COR-L47 (cell line): ENCODE measurements at regions not wholly inside any gene's neighbourhood (a gene's known extent, or its start where the extent isn't known, plus 50 kb on each side); places are given as distances from the start of the nearest gene placed in this dataset.

Experiments
- DNase-seq: peaks from one replicate; lab custom pipeline; 2025; lab: John Stamatoyannopoulos, UW

DNA sequence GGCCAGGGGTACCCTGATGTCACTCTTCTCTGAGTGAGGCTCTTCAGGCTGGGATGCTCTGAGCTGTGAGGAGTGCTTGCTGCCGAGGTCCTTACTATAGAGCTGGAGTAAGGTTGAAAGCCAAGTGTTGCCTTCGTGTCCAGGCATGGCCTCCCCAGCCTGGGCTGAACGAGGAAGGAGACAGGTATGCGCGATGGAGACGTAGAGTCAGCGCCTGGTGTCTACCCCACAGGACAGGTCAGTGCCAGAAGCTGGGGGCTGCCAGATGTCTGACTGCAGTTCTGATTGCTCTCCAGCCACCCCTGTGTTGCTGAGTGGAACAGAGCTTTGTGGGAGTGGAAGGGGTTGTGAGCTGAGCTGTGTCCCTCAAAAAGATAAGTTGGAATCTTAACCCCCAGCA, 135.8 kb upstream of the AJAP1 start:
- DNase-seq: no peak

DNA sequence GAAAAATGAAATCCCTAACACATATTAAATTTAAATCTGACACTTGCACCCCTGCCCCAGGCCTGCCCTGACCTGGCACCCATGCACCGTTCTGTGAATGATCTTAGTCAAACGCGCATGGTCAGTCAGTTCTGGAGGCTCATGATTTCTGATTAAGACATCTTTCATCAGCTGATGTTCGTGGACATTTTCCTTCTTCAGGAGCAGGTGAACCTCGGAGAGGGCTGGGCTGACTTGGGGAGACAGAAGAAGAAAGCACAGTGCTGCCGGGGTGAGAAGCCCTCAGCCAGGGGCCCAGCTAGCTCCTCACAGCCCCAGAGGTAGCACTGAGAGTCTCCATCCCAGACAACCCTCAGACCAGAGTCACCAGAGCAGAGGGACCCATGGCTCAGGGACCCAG, 134.5 kb upstream of the AJAP1 start:
- no peak for DNase-seq

DNA sequence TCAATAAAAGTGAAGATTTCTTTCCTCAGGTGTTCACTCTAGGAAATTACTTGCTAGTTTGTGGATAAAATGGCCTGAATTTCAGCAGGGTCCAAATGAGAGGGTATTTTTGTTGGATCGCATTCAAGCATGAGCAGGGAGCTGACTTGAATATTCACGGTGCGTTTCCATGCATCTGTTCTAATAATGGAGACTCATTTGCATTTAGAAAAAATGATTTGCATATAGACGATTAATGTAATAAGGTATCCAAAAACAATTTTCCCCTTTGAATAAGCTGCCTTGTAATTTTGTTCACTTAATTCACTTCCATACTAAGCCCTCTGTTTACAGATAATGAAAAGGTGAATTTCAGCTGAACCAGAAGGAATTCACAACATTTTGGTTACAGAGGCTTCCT, 130.9 kb upstream of the AJAP1 start:
- DNase-seq: no peak

DNA sequence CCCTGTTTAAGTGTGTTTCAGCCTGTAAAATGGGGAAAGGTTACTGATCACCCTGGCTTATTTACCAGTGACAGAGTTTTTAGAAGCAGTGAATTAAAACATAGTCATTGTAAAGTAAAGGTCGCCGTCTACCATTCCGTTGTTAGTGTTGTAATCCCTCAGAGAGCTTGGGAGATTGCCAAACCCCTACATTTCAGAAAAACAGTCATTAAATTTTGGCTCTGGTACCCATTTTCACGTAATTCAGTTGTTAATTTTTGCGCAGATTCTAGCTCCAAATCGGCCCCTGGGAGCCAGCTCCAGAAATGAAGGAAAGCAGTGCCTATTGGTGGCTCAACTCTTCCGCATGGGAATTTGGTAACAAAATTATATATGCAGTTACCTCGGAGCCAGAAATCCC, 127.7 kb upstream of the AJAP1 start:
- no peak for DNase-seq

DNA sequence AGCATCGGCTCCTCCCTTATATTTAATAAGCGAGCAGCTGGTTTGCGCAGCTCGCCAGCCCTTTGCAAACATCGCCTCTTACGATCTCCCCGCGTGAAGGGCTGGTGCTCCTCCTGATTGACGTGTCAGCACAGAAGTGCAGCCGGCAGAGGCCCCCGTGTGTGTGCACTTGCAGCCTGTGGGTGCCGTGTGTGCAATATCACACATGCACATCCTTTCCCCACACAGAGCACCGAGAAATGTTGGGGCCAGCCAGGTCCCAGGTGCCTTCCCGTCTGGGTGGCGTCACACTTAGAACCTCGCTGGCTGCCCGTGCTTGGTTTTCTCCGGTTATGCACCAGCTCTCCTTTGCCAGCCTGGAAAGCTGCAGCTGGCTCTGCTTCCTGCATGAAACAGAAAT, 126.6 kb upstream of the AJAP1 start:
- peak; percentile 10 for DNase-seq

DNA sequence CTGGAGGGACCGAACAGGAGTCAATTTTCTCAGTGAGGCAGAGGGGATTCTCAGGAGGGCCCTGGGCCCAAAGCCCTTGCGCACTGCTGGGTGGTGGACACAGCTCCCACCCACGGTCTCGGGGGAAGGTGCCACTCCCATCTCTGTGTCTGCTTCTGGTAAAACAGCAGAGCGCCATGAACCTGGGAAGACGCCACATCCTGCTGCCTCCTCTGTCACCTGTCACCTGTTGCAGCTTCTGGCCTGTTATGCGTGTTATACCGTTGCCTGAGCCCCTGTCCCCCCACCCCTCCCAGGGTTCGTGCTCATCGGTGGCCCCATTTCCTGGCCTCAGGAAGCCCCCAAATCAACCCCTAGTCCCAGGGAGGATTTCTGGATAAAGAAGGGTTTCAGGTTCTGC, 125.8 kb upstream of the AJAP1 start:
- DNase-seq: no peak

DNA sequence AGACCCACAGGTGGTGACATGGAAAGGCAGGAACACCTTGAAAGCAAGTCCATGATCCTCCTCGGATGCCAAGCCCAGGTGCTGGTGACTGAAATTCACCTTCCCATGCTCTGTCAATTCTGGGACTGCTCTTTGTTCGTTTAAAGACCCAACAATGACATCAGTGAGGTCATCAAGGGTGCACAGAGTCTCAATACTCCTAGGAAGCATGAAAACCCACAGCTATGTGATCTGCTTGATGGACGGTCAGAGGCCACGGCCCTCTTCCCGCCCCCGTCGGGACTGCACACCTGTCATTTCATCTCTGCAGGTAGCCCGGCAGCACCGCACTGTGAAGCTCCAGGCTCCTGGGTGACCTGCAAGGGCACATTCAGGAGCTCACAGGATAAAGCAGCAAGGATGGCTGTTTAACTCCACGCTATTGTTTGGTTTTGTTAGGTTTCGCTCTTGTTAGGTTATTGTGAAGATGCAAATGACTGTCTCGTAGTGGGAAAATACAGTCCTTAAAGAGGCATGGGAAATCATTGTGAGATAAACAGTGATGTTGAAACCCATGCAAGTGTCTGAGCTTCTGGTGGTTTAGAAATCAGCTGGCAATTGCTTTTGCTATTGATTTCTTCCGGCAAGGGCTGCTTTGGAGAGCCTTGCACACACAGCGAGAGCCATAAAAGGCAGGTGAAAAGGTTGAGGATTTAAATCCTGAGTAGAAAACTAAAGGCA, 124.8 kb upstream of the AJAP1 start:
- DNase-seq: no peak

DNA sequence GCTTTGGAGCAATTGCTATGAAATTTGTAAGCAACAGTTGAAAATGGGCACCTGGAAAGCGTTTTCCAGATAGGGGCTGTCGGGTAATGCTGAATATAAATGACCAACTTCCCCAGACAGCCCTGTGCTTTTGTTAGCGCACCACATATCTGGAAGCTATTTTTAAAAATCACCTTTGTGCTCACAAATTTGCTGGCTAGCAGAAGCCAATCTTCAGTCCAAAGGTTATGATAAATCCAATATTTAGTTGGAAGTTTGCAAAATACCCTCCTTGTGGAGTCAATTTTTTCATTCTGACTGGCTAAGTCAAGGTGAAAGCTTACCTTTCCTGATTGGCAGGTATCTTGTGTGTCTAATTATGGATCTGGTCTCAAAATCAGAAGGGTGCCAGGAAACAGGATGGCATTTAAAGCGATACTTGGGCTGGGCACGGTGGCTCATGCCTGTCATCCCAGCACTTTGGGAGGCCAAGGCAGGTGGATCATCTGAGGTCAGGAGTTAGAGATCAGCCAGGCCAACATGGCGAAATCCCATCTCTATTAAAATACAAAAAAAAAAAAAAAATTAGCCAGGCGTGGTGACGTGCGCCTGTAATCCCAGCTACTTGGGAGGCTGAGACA, 124.1 kb upstream of the AJAP1 start:
- DNase-seq: no peak

DNA sequence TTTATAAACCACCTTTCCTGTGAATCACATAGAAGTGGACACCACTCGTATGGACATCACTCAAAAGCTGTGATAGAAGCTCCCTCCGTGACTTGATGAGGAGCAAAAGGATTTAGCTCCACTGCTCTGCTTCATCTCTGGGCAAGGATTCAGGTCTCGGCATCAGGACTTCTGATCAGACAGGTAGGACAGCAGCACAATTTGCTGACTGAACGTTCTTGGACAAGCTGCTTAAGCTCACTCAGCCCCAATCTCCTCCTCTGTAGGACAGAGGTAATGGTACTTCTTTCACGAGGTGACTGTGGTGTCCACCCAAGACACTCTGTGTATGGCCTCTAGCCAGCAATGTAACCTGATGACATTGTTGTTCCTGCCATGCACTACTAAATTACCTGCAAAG, 122.6 kb upstream of the AJAP1 start:
- DNase-seq: no peak

DNA sequence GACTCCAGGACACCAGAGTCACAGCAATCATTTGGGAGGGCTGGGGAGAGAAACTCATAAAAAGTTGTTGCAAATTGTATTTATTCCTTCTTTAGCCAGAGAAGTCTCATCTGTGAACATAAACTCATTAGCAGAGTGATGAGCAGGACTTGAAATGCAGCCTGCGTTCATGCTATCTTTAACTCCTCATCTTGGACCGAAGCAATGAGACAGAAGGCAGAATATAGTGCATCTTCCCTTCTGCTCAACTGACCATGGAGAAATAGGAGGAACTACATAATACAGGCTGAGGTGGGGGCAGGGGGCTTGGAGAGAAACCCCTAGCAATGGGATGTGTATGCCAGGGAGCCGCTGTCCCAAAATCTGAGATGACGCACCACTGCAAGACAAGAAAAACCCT, 121.8 kb upstream of the AJAP1 start:
- DNase-seq: no peak

DNA sequence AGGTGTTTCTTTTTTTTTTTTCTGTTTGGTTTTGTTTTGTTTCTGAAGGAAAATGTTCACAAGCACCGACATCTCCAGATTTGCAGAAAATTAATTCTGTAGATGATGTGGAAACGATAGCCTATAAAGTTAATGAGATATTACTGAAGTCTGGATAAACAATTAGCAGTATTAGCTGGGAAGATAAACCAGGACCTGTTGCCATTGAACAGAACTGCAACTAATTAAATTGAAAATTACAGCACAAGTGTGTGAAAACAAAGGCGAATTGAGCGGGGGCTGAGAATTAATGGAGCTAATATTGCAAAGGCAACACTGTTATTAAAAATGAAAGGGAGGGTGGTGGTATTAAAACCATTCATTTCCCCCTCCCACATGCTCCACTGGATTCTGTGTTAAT, 107.5 kb upstream of the AJAP1 start:
- DNase-seq: no peak

DNA sequence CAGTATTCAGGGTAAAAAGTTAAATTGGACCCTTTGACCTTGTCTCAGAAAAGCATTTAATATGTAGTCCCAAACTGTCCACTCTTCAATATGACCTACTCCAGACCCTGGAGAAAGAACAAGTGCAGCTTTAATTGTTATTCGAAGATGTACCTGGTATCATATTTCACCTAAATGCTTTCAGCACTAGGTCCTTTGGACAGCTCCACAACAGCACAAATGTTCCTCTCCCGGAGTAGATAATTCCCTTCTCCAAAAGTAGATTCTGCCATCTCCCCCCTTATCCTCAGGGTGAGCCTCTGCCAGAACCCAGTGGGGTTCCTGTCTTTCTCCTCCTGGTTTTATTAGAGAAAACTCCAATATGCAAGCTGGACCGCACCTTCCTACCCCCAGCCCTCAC, 104.5 kb upstream of the AJAP1 start:
- DNase-seq: no peak

DNA sequence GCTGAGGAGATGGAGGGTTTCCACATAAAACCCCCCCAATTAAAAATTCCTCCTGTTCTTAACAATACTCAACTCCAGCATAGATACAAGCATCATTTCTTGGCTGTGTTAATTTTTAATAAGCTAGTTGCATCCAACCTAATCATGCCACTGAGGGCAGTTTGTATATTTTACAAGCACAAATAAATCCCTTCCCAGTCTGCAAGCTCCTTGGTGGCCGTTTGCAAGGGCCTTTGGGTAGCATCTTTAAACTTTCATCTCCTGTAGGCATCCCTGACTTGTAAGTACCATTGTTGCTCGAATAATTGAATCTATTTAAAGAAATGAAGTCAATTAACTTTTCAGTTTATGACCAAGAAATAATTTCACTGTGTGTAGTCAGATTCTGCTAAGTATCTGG, 103.5 kb upstream of the AJAP1 start:
- DNase-seq: no peak

DNA sequence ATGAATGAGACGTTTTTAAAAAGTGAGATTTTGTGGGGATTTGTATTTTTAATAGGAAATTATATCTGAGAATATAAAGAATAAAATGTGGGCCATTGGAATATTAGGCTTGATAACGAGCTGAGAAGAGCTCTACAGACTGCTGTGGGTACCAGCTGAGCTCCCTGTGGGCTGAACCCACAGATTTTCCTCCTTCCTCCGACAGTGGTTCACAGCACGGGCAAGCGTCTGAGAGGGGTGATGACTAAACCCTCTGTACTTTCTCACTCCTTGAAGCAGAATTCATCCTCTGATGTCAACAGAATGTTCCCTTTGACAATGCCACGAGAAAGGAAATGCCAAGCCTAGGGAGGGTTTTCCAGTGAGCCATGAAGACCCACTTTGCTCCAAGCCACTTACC, 102.7 kb upstream of the AJAP1 start:
- DNase-seq: no peak

DNA sequence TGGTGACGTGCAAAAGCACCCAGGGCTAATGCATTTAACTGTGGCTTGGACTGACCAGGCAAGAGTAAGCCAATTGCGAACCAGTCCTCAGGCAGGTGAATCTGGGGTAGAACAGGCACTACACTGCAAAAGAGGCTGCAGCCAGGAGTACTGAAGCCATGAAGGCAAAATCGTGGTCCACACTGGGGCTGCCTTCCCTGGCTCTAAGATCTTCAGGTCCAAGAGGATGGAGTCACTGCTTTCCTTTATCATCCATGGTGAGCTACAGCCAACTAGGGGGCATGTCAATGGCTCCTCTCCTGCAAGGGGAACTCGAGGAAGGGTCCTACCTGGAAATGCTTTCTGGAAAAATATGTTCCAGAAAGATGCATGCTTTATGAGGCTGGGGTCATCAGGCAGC, 100.6 kb upstream of the AJAP1 start:
- DNase-seq: no peak

DNA sequence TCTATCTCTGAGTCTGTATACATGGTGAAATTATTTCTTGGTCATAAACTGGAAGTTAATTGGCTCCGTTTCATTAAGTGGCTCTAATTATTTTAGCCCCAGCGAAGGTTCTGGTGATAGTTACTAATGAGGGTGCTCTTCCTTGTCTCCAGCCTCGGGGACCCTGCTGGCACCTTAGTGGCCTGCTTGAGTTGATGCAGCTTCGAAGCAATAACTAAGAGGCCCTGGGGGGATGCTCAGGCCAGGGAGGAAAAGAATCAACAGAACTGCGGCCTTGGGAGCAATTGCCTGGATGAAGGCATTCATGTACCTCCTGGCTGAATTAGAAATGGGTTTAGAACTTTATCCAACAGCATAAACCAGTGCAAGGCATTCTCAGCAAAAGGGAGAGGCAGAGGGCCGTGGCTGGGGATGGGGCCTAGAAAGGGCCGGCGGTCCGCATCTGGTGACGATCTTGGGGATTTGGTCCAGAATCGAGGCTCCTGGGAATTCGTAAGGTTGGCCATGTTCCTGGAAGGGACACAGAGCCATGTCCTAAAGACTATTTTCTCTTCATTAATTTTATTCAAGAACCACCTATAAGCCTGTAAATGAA, 100.0 kb upstream of the AJAP1 start:
- no peak for DNase-seq

DNA sequence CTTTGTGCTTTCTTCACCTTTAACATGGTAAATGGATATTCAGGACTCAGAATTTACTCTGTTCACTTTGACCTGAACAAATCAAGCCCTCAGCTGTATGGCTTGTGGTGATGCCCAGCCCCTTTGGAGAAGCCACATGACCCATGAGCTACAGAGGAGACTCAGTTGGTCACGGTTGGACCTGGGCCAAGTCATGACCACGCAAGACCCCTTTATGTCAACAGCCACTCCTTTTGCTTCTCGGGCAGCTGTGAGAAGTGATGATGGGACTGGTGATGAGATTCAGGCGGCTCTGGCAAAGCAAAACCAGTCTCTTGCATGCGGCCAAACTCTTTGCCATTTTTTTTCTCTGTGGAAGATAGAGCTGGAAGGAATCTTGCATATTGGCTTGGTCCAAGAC, 96.5 kb upstream of the AJAP1 start:
- DNase-seq: no peak

DNA sequence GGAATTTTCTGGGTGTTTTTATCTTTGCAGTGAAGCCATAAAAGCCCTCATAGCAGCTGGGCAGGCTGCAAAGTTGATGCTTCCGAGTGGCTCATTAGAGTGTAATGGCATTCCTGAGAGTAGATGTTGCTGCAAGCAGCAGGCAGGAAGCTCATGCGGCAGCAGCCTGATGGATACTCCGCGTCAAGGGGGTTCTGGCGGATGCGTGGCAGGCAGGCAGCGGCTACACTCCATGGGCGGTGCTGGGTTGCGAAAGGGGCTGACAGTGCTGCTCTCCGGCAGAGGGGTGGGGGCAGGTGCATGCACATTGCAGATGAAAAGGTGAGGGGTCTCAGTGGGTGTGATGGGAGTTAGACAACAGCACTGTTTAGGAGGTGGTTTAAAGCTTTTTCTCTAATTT, 93.2 kb upstream of the AJAP1 start:
- DNase-seq: no peak

DNA sequence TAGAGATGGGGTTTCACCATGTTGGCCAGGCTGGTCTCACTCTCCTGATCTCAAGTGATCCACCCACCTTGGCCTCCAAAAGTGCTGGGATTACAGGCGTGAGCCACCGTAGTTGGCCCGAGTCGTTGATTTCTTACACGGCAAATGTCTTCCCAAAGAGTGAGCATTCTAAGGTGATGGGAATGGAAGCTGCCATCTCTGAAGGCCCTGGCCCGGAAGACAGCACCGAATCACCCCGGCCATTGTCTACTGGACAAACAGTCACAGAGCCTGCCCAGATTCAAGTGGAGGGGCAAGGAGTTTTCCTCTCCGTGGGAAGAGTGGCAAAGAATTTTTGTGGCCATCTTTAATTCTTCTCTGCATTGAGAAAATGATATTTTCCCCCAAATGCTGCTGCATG, 92.1 kb upstream of the AJAP1 start:
- no peak for DNase-seq

DNA sequence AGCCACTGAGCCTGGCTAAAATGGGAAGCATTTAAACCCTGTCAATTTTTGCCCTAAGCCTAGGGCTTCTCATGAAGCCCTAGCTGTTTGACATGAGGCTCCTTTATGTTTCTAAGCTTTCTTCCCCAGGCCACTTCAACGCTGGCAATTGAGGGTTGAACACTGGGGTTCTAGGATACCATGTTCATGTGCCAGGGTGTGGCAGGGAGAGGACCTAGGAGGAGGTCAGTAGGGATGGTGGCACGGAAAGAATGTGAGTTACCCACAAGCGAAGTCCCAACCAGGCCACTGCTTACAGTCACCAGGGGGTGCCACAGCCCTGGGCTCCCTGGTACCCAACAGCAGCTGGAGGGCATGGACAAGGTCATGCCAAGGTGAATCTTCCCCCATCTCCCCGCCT, 90.8 kb upstream of the AJAP1 start:
- no peak for DNase-seq

DNA sequence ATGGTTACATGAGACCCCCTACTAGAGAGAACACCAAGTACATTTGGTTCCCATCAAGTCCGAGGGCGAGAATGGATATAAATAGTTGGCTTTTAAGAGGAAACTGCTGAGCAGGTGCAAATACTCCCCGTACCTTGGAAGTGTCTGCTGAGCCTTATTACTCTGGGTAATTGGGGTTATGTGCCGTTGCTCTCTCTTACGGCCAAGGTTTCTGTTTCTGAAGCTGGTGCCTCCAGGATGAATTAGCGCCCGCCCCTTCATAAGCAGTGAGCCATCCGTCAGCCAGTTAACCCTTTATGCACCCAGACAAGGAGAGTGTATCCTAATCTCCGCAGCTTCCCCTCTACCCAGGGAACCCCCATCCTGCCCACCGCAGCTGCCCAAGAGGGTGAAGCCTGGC, 90.4 kb upstream of the AJAP1 start:
- DNase-seq: no peak

DNA sequence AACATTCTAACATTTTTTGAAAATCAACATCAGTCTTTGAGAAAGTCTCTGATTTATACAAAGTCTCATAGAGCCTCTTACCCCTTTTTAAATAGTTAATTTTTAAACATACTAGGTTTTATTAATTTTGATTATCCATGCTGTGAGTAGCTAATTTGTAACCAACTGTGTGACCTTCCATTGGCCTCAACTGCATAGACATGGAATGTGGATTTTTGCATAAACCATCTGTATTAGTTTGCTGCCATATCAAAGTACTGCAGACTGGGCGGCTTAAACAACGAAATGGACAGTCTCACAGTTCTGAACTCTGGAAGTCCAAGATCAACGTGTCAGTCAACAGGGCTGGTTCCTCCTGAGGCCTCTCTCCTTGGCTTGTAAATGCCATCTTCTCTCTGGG, 89.2 kb upstream of the AJAP1 start:
- DNase-seq: no peak

DNA sequence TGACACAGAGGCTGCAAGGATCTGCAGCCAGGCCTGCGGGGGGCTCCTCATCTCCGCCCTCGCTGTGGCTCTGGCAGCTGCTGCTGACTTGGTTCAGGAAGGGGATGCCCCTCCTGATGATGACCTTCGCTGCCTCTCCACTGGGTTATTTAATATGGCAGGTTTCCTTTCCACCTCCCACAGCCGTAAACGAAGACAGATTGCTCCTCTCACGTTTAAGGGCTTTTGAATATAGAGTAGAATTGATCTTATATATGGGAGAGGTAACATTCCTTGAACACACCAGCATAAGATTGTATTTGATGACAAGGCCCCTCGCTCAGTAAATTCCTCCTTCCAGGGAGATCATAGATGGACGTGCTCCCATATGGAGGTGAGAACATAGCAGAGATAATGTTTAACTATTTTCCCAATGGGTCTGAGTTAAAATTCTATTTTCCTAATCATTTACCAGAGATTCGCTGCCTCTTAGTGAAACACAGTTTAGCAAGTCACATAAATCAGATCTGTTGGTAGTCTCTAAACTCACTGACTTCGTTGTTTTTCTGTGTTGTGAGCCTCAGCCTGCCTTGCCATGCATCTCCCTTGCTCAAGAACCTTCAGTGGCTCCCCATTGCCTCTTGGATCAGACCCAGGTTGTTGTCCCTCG, 88.5 kb upstream of the AJAP1 start:
- DNase-seq: no peak
